Osteoblast (primary cell): ENCODE measurements at regions not wholly inside any gene's neighbourhood (a gene's known extent, or its start where the extent isn't known, plus 50 kb on each side); places are given as distances from the start of the nearest gene placed in this dataset.
A peak's percentile ranks its signal among the peaks of the same experiment; 100 is the strongest.

Experiments used
- DNase-seq: peaks from one replicate; pipeline ENCODE4 v3.0.0; 2011; ENCODE audit warnings: low spot score, mixed read lengths; ENCODE audit not compliant: insufficient read length; ENCODE audit errors: missing footprints
- H2AFZ ChIP-seq: 2 replicates; pipeline ENCODE4 v1.6.0; 2011; ENCODE audit warnings: mild to moderate bottlenecking, low read length
- H3K27ac ChIP-seq: 2 replicates; pipeline ENCODE4 v1.5.1; 2011; ENCODE audit warnings: mild to moderate bottlenecking, low read depth, low read length, moderate library complexity
- H3K27me3 ChIP-seq: 2 replicates; pipeline ENCODE4 v1.6.0; 2012; ENCODE audit warnings: mild to moderate bottlenecking, control low read depth, inconsistent platforms, low read length, moderate library complexity; ENCODE audit not compliant: insufficient read depth
- H3K36me3 ChIP-seq: 2 replicates; pipeline ENCODE4 v1.5.1; 2011; ENCODE audit warnings: mild to moderate bottlenecking, low read length, control low read depth, moderate library complexity; ENCODE audit not compliant: insufficient read depth
- H3K4me1 ChIP-seq: 2 replicates; pipeline ENCODE4 v1.5.1; 2011; ENCODE audit warnings: mild to moderate bottlenecking, low read length, control low read depth, moderate library complexity; ENCODE audit not compliant: insufficient read depth
- H3K4me2 ChIP-seq: 2 replicates; pipeline ENCODE4 v1.6.0; 2011; ENCODE audit warnings: mild to moderate bottlenecking, low read length; ENCODE audit not compliant: insufficient read depth
- H3K4me3 ChIP-seq: fragments of 200-600 bp; sonication (generic); 3 replicates; pipeline ENCODE4 v1.5.1; 2012; ENCODE audit warnings: mild to moderate bottlenecking, low read length, inconsistent platforms; ENCODE audit not compliant: insufficient read depth
- H3K79me2 ChIP-seq: 2 replicates; pipeline ENCODE4 v1.6.0; 2012; ENCODE audit warnings: mild to moderate bottlenecking, low read length, control low read depth, inconsistent platforms; ENCODE audit not compliant: insufficient read depth
- H3K9me3 ChIP-seq: 2 replicates; pipeline ENCODE4 v1.5.1; 2011; ENCODE audit warnings: low read depth, low read length, control low read depth
- H4K20me1 ChIP-seq: 2 replicates; pipeline ENCODE4 v1.6.0; 2012; ENCODE audit warnings: mild to moderate bottlenecking, low read length, control low read depth; ENCODE audit not compliant: insufficient read depth
- CTCF ChIP-seq: IDR thresholded peaks from 2 replicates; pipeline ENCODE4 v1.5.1; 2011; ENCODE audit warnings: mild to moderate bottlenecking, low read depth, low read length, moderate library complexity; ENCODE audit errors: extremely low read depth

DNA sequence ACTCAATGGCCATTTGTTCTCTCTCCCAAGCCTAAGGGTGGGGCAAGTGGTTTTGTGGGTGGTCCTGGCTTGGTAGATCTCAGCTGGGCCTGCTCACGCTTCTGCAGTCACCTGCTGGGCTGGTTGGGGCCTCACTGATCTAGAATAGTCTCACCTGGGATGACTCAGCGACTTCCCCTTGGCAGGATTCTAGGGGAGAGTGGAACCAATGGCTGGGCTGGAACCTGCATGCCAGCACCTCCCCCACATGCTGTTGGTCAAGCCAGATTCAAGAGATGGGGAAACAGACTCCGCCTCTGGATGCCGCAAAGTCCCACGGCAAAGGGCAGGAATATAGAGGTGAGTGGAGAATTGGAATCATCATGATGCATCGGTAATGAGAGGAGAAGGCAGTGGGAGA, 292.9 kb upstream of the NPVF start:
- Histone ChIP-seq H3K4me3 (no peak overlapping the region), H3K9me3 (no peaks in the 10 kb centered on the region), H3K27ac (no peak overlapping the region), H3K27me3 (no peaks in the 10 kb centered on the region), H3K36me3 (no peaks in the 10 kb centered on the region), H3K4me1 (no peaks in the 10 kb centered on the region), H4K20me1 (no peaks in the 10 kb centered on the region), H2AFZ (no peak overlapping the region), H3K4me2 (no peak overlapping the region), H3K79me2 (no peaks in the 10 kb centered on the region)
- no peak for DNase-seq
- TF ChIP-seq CTCF: no peak

DNA sequence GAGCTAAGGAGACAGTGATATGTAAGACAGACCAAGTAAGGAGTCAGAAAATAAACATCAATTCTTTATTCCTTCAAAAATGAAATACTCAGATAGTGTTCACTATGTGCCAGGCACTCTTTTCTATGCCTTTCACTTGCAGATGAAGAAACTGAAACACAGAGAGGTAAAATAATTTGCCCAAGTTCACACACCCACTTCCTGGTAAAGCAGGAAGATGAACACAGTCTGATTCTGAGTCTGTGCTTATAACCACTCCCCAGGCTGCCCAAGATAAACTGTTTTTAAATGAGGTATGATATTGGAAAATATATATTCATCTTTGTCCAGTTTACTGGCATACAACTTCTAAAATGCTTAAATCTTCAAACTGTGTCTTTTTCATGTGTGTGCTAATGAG, 294.4 kb upstream of the NPVF start:
- Histone ChIP-seq H4K20me1 (no peaks in the 10 kb centered on the region), H3K4me3 (no peak overlapping the region), H3K36me3 (no peaks in the 10 kb centered on the region), H2AFZ (no peak overlapping the region), H3K4me1 (no peaks in the 10 kb centered on the region), H3K4me2 (no peak overlapping the region), H3K27me3 (no peaks in the 10 kb centered on the region), H3K9me3 (no peaks in the 10 kb centered on the region), H3K79me2 (no peaks in the 10 kb centered on the region), H3K27ac (no peak overlapping the region)
- no peak for TF ChIP-seq CTCF
- DNase-seq: no peak

DNA sequence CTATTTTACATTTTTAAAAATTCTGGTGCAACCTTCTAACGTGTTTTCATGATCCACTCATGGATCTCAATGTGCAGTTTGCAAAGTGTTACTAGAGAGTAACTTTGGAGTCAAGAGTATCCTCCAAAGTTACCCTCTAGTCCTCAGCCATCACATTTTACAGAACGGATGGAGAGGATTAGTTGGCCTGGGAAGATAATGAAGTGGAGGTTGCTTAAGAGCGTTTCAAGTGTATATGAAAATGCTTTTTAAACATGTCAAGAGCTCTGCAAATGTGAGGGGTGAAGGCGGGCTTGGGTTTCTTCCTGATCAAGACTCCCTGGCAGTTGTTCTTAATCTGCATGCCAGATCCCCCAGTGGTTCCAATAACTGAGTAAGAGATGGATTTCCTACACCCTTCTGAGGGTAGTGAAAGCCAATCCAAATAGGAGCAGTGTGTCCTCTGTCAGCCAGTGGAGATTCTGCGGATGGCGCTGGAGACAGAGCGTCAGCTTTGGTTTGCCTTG, 299.4 kb upstream of the NPVF start:
- no peak for TF ChIP-seq CTCF
- no peaks in the 10 kb centered on the region for H3K9me3 ChIP-seq
- DNase-seq: peak; percentile 29
- H3K27me3 ChIP-seq: no peaks in the 10 kb centered on the region
- H3K79me2 ChIP-seq: no peaks in the 10 kb centered on the region
- H3K36me3 ChIP-seq: no peaks in the 10 kb centered on the region
- H3K27ac ChIP-seq: no peak overlapping the region
- no peak overlapping the region for H3K4me3 ChIP-seq
- no peak overlapping the region for H3K4me2 ChIP-seq
- H2AFZ ChIP-seq: no peak overlapping the region
- no peaks in the 10 kb centered on the region for H4K20me1 ChIP-seq
- H3K4me1 ChIP-seq: no peaks in the 10 kb centered on the region

- Histone ChIP-seq H3K27ac (no peak overlapping the region), H3K4me3 (no peak overlapping the region), H3K36me3 (no peaks in the 10 kb centered on the region), H2AFZ (no peak overlapping the region), H4K20me1 (no peaks in the 10 kb centered on the region), H3K4me1 (no peaks in the 10 kb centered on the region), H3K9me3 (no peaks in the 10 kb centered on the region), H3K27me3 (no peaks in the 10 kb centered on the region), H3K79me2 (no peaks in the 10 kb centered on the region), H3K4me2 (no peak overlapping the region)
- no peak for DNase-seq
- no peak for TF ChIP-seq CTCF
These were observed 301.0 kb upstream of the NPVF start for GRCh38 chr7:25529320-25529719.
